HL-60 (cell line): ENCODE measurements at regions not wholly inside any gene's neighbourhood (a gene's known extent, or its start where the extent isn't known, plus 50 kb on each side); places are given as distances from the start of the nearest gene placed in this dataset.

Experiments
- CTCF ChIP-seq: IDR thresholded peaks from one replicate; pipeline ENCODE4 v1.5.1; 2011; ENCODE audit warnings: low read length, control low read depth, inconsistent platforms; ENCODE audit not compliant: insufficient read depth
- GABPA ChIP-seq: IDR thresholded peaks from 2 replicates; pipeline ENCODE4 v1.6.1; 2012; ENCODE audit warnings: low read depth
- POLR2AphosphoS5 ChIP-seq: IDR thresholded peaks from 2 replicates; pipeline ENCODE4 v1.6.1; 2012; ENCODE audit warnings: low read depth

GRCh38 chr4:188987011-188987410 lies 847.8 kb downstream of the TRIML1 start:
- no peak for TF ChIP-seq CTCF
- no peak for TF ChIP-seq POLR2AphosphoS5
- TF ChIP-seq GABPA: no peak
